Karpas-422 (cell line): ENCODE measurements at regions not wholly inside any gene's neighbourhood (a gene's known extent, or its start where the extent isn't known, plus 50 kb on each side); places are given as distances from the start of the nearest gene placed in this dataset.

Source experiments
- DNase-seq: peaks from one replicate; pipeline ENCODE4 v3.0.0-alpha.2; 2015
- H2AFZ ChIP-seq: fragments of 200-600 bp; sonication (generic); 2 replicates; pipeline ENCODE4 v1.6.1; 2014; ENCODE audit warnings: antibody characterized with exemption, low read length, mixed read lengths
- H3K27ac ChIP-seq: fragments of 200-600 bp; sonication (generic); 2 replicates; pipeline ENCODE4 v1.5.1; 2014; ENCODE audit warnings: mild to moderate bottlenecking, low read length, moderate library complexity
- H3K27me3 ChIP-seq: fragments of 200-600 bp; sonication (generic); 2 replicates; pipeline ENCODE4 v1.6.1; 2014; ENCODE audit warnings: low read length, mixed read lengths
- H3K36me3 ChIP-seq: fragments of 200-600 bp; sonication (generic); 2 replicates; pipeline ENCODE4 v1.6.1; 2014; ENCODE audit warnings: low read length, mixed read lengths; ENCODE audit not compliant: insufficient read depth
- H3K4me1 ChIP-seq: fragments of 200-600 bp; sonication (generic); 2 replicates; pipeline ENCODE4 v1.6.1; 2014; ENCODE audit warnings: mild to moderate bottlenecking, low read length, mixed read lengths
- H3K4me2 ChIP-seq: fragments of 200-600 bp; sonication (generic); 2 replicates; pipeline ENCODE4 v1.6.1; 2014; ENCODE audit warnings: low read length, low read depth, mild to moderate bottlenecking; ENCODE audit not compliant: poor library complexity, severe bottlenecking
- H3K4me3 ChIP-seq: fragments of 200-600 bp; sonication (generic); 2 replicates; pipeline ENCODE4 v1.5.1; 2014; ENCODE audit warnings: mild to moderate bottlenecking, antibody characterized with exemption, low read length, mixed read lengths
- H3K79me2 ChIP-seq: fragments of 200-600 bp; sonication (generic); 2 replicates; pipeline ENCODE4 v1.6.1; 2014; ENCODE audit warnings: mild to moderate bottlenecking, low read length, mixed read lengths
- H3K9ac ChIP-seq: fragments of 200-600 bp; sonication (generic); 2 replicates; pipeline ENCODE4 v1.6.0; 2014; ENCODE audit warnings: low read length
- H3K9me2 ChIP-seq: fragments of 200-600 bp; sonication (generic), shearing (Covaris generic); replicated peaks from 2 replicates; pipeline ENCODE4 v1.6.0; 2014; ENCODE audit warnings: mild to moderate bottlenecking, low read length, moderate library complexity; ENCODE audit not compliant: insufficient read depth
- H3K9me3 ChIP-seq: fragments of 300-700, 200-600 bp; sonication (generic); 2 replicates; pipeline ENCODE4 v1.6.1; 2014; ENCODE audit warnings: low read length, mixed read lengths
- H4K20me1 ChIP-seq: fragments of 200-600 bp; sonication (generic); 2 replicates; pipeline ENCODE4 v1.6.1; 2014; ENCODE audit warnings: mild to moderate bottlenecking, antibody characterized with exemption, low read length, low read depth; ENCODE audit not compliant: insufficient read depth

GRCh38 chr12:90021795-90022440 is 313.3 kb upstream of the ATP2B1 start:
- Histone ChIP-seq H3K9ac (no peak overlapping the region), H3K36me3 (no peaks in the 10 kb centered on the region), H3K79me2 (no peaks in the 10 kb centered on the region), H3K4me1 (no peaks in the 10 kb centered on the region), H3K4me3 (no peak overlapping the region), H2AFZ (no peak overlapping the region), H3K9me3 (no peaks in the 10 kb centered on the region), H3K27me3 (no peaks in the 10 kb centered on the region), H3K27ac (no peak overlapping the region), H4K20me1 (no peaks in the 10 kb centered on the region), H3K4me2 (no peak overlapping the region), H3K9me2 (no peaks in the 10 kb centered on the region)
- DNase-seq: no peak

GRCh38 chr12:90020881-90021280 is 312.2 kb upstream of the ATP2B1 start:
- no peaks in the 10 kb centered on the region for H3K9me2 ChIP-seq

DNA sequence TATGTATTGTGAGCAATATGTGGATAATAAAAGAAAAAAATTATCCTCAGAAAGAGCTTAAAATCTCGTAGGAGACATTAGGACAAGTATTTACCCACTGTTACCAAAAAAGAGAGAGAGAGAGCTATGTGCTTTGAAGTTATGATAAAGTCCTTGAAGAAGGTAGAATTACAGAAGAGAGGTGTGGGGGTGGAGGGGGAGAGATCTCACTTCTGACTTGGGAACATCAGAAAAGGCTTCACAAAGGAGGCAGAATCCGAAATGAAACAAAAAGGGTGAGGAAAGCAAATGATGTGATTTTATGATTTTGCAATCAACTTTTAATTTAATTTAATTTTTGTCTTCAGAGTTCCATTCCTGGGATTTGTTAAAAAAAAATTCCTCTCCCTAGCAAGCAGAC is 311.8 kb upstream of the ATP2B1 start:
- H2AFZ ChIP-seq: no peak overlapping the region
- no peak overlapping the region for H3K27ac ChIP-seq
- no peaks in the 10 kb centered on the region for H3K36me3 ChIP-seq
- H4K20me1 ChIP-seq: no peaks in the 10 kb centered on the region
- H3K79me2 ChIP-seq: no peaks in the 10 kb centered on the region
- no peak for DNase-seq
- H3K4me3 ChIP-seq: no peak overlapping the region
- H3K4me1 ChIP-seq: peaks cover 4% of the 10 kb centered on the region
- no peaks in the 10 kb centered on the region for H3K27me3 ChIP-seq
- no peak overlapping the region for H3K4me2 ChIP-seq
- H3K9me3 ChIP-seq: no peaks in the 10 kb centered on the region
- H3K9me2 ChIP-seq: no peaks in the 10 kb centered on the region
- no peak overlapping the region for H3K9ac ChIP-seq

More at GRCh38 chr12:90020881-90021280, 312.2 kb upstream of the ATP2B1 start:
- no peaks in the 10 kb centered on the region for H3K79me2 ChIP-seq
- no peak overlapping the region for H2AFZ ChIP-seq
- no peaks in the 10 kb centered on the region for H3K36me3 ChIP-seq
- H3K27me3 ChIP-seq: no peaks in the 10 kb centered on the region
- H3K27ac ChIP-seq: no peak overlapping the region
- H3K9ac ChIP-seq: no peak overlapping the region
- no peak overlapping the region for H3K4me3 ChIP-seq
- DNase-seq: no peak
- H3K9me3 ChIP-seq: no peaks in the 10 kb centered on the region
- no peak overlapping the region for H3K4me2 ChIP-seq
- H4K20me1 ChIP-seq: no peaks in the 10 kb centered on the region
- H3K4me1 ChIP-seq: peaks cover 3% of the 10 kb centered on the region

- H3K9me2 ChIP-seq: no peaks in the 10 kb centered on the region
- H3K79me2 ChIP-seq: no peaks in the 10 kb centered on the region
- no peak overlapping the region for H3K27ac ChIP-seq
- H3K4me3 ChIP-seq: no peak overlapping the region
- DNase-seq: no peak
- H3K4me2 ChIP-seq: no peak overlapping the region
- no peaks in the 10 kb centered on the region for H3K36me3 ChIP-seq
- no peaks in the 10 kb centered on the region for H3K27me3 ChIP-seq
- no peak overlapping the region for H2AFZ ChIP-seq
- H3K4me1 ChIP-seq: peaks cover 4% of the 10 kb centered on the region
- no peaks in the 10 kb centered on the region for H4K20me1 ChIP-seq
- H3K9ac ChIP-seq: no peak overlapping the region
- no peaks in the 10 kb centered on the region for H3K9me3 ChIP-seq
Measured at GRCh38 chr12:90020014-90020413, 311.4 kb upstream of the ATP2B1 start.

GRCh38 chr12:90017316-90017715 is 308.7 kb upstream of the ATP2B1 start:
- peaks cover 4% of the 10 kb centered on the region for H3K4me1 ChIP-seq
- H3K9me2 ChIP-seq: no peaks in the 10 kb centered on the region
- H3K27ac ChIP-seq: no peak overlapping the region
- H3K4me2 ChIP-seq: no peak overlapping the region
- H2AFZ ChIP-seq: no peak overlapping the region
- H3K9ac ChIP-seq: no peak overlapping the region
- no peaks in the 10 kb centered on the region for H3K9me3 ChIP-seq
- no peaks in the 10 kb centered on the region for H4K20me1 ChIP-seq
- no peak for DNase-seq
- no peaks in the 10 kb centered on the region for H3K27me3 ChIP-seq
- H3K79me2 ChIP-seq: no peaks in the 10 kb centered on the region
- H3K4me3 ChIP-seq: no peak overlapping the region
- H3K36me3 ChIP-seq: no peaks in the 10 kb centered on the region

DNA sequence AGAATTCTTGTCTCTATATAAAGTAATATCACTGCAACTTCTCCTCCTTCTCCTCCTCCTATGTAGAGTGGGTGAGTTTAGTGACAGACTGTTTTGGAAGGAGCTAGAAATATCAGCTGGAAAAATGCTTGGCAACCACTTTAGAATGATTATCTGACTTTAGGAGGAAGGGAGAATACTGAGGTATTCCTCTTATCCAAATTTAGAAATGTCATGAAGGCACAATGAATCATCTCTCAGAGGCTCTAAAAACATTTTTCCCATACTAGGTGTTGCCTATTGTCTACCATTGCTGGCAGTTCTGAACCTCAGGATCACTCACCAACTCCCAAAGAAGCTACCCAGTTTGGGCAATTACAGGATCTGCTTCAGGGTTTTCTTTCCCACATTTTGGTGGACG is 306.6 kb upstream of the ATP2B1 start:
- H3K4me2 ChIP-seq: no peak overlapping the region
- DNase-seq: no peak
- no peak overlapping the region for H2AFZ ChIP-seq
- H3K27ac ChIP-seq: no peak overlapping the region
- H3K9me2 ChIP-seq: no peaks in the 10 kb centered on the region
- no peaks in the 10 kb centered on the region for H3K27me3 ChIP-seq
- no peaks in the 10 kb centered on the region for H4K20me1 ChIP-seq
- no peaks in the 10 kb centered on the region for H3K9me3 ChIP-seq
- peaks cover 4% of the 10 kb centered on the region for H3K4me1 ChIP-seq
- H3K79me2 ChIP-seq: no peaks in the 10 kb centered on the region
- H3K9ac ChIP-seq: no peak overlapping the region
- H3K36me3 ChIP-seq: no peaks in the 10 kb centered on the region
- no peak overlapping the region for H3K4me3 ChIP-seq

GRCh38 chr12:90013409-90013808 is 304.8 kb upstream of the ATP2B1 start:
- H3K4me1 ChIP-seq: peaks cover 4% of the 10 kb centered on the region
- no peak overlapping the region for H3K4me3 ChIP-seq
- H3K4me2 ChIP-seq: no peak overlapping the region
- no peaks in the 10 kb centered on the region for H3K36me3 ChIP-seq
- H3K9me3 ChIP-seq: no peaks in the 10 kb centered on the region
- H3K79me2 ChIP-seq: no peaks in the 10 kb centered on the region
- DNase-seq: no peak
- no peaks in the 10 kb centered on the region for H3K27me3 ChIP-seq
- H3K9ac ChIP-seq: no peak overlapping the region
- no peak overlapping the region for H2AFZ ChIP-seq
- H4K20me1 ChIP-seq: no peaks in the 10 kb centered on the region
- no peak overlapping the region for H3K27ac ChIP-seq
- no peaks in the 10 kb centered on the region for H3K9me2 ChIP-seq

- Histone ChIP-seq H3K36me3 (no peaks in the 10 kb centered on the region), H3K4me1 (no peaks in the 10 kb centered on the region), H3K27ac (no peak overlapping the region), H3K9me3 (no peaks in the 10 kb centered on the region), H4K20me1 (no peaks in the 10 kb centered on the region), H3K9me2 (no peaks in the 10 kb centered on the region), H3K9ac (no peak overlapping the region), H2AFZ (no peak overlapping the region), H3K27me3 (no peaks in the 10 kb centered on the region), H3K79me2 (no peaks in the 10 kb centered on the region), H3K4me3 (no peak overlapping the region), H3K4me2 (no peak overlapping the region)
- no peak for DNase-seq
Measured at GRCh38 chr12:90010089-90010488, 301.5 kb upstream of the ATP2B1 start.

DNA sequence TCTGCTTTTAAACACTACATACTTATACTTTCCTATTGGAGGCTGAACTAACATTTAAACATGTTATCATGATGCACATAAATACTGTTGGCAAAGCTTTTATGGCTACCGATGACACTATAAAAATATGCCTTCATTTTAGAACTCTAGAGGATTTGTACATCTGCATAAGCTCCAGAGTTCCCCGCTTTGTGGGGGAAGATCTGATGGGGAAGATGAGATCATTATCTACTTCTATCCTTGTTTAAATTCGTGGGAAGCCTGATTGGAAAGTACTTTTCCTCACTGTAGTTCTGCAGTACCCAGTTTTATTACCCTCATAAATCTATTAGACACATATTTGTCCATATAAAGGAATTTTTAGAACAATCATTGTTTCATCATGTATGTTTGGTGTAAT is 299.6 kb upstream of the ATP2B1 start:
- Histone ChIP-seq H3K4me3 (no peak overlapping the region), H2AFZ (no peak overlapping the region), H4K20me1 (no peaks in the 10 kb centered on the region), H3K9ac (no peak overlapping the region), H3K9me2 (no peaks in the 10 kb centered on the region), H3K79me2 (no peaks in the 10 kb centered on the region), H3K27ac (no peak overlapping the region), H3K4me2 (no peak overlapping the region), H3K9me3 (no peaks in the 10 kb centered on the region), H3K27me3 (no peaks in the 10 kb centered on the region), H3K36me3 (no peaks in the 10 kb centered on the region), H3K4me1 (peaks cover 8% of the 10 kb centered on the region)
- DNase-seq: no peak
